ENCODE measurements at regions not wholly inside any gene's neighbourhood (a gene's known extent, or its start where the extent isn't known, plus 50 kb on each side); places are given as distances from the start of the nearest gene placed in this dataset.

GRCh38 chr3:137347132-137347531 is 389.3 kb downstream of the IL20RB start:
- Histone ChIP-seq H3K27me3 (ENCODE audit: low read length) (no peaks in the 10 kb centered on the region), H3K4me2 (ENCODE audit: low read depth, low read length, poor library complexity, severe bottlenecking) (no peak overlapping the region), H3F3A (ENCODE audit: insufficient read depth) (no peaks in the 10 kb centered on the region), H3K9me2 (replicated peaks; ENCODE audit: insufficient read depth, low read length) (no peaks in the 10 kb centered on the region), H4K20me1 (ENCODE audit: low read depth, low read length) (no peaks in the 10 kb centered on the region), H3K27ac (ENCODE audit: low read depth, low read length) (no peak overlapping the region), H3K4me3 (ENCODE audit: insufficient read depth, low read length, poor library complexity, severe bottlenecking) (no peak overlapping the region), H3K9me3 (ENCODE audit: insufficient read depth, low read length) (no peaks in the 10 kb centered on the region), H3K9ac (ENCODE audit: low read length) (no peak overlapping the region), H2AFZ (ENCODE audit: low read depth, low read length, severe bottlenecking) (no peak overlapping the region), H3K36me3 (ENCODE audit: low read length) (no peaks in the 10 kb centered on the region), H3K79me2 (ENCODE audit: insufficient read depth, low read length) (no peaks in the 10 kb centered on the region)
- TF ChIP-seq EZH2phosphoT487 (conservative IDR thresholded peaks at IDR 0.05; ENCODE audit: low read length) (no peak), CTCF (IDR thresholded peaks at IDR 0.05; ENCODE audit: insufficient read depth, low read length, poor library complexity, severe bottlenecking) (no peak)

- H3K9me2 ChIP-seq (replicated peaks; ENCODE audit: insufficient read depth, low read length): no peaks in the 10 kb centered on the region
- no peaks in the 10 kb centered on the region for H3K9me3 ChIP-seq (ENCODE audit: insufficient read depth, low read length)
- H4K20me1 ChIP-seq (ENCODE audit: low read depth, low read length): no peaks in the 10 kb centered on the region
- no peak overlapping the region for H3K4me2 ChIP-seq (ENCODE audit: low read depth, low read length, poor library complexity, severe bottlenecking)
- no peak for TF ChIP-seq EZH2phosphoT487 (conservative IDR thresholded peaks at IDR 0.05; ENCODE audit: low read length)
- no peak for TF ChIP-seq CTCF (IDR thresholded peaks at IDR 0.05; ENCODE audit: insufficient read depth, low read length, poor library complexity, severe bottlenecking)
- no peaks in the 10 kb centered on the region for H3K79me2 ChIP-seq (ENCODE audit: insufficient read depth, low read length)
- H3K4me3 ChIP-seq (ENCODE audit: insufficient read depth, low read length, poor library complexity, severe bottlenecking): no peak overlapping the region
- H3K27me3 ChIP-seq (ENCODE audit: low read length): no peaks in the 10 kb centered on the region
- no peak overlapping the region for H3K9ac ChIP-seq (ENCODE audit: low read length)
- H2AFZ ChIP-seq (ENCODE audit: low read depth, low read length, severe bottlenecking): no peak overlapping the region
- no peak overlapping the region for H3K27ac ChIP-seq (ENCODE audit: low read depth, low read length)
- no peaks in the 10 kb centered on the region for H3F3A ChIP-seq (ENCODE audit: insufficient read depth)
- no peaks in the 10 kb centered on the region for H3K36me3 ChIP-seq (ENCODE audit: low read length)
These were observed 390.1 kb downstream of the IL20RB start for GRCh38 chr3:137347817-137348368.

- no peak overlapping the region for H3K9ac ChIP-seq (ENCODE audit: low read length)
- H3K4me2 ChIP-seq (ENCODE audit: low read depth, low read length, poor library complexity, severe bottlenecking): no peak overlapping the region
- no peaks in the 10 kb centered on the region for H3F3A ChIP-seq (ENCODE audit: insufficient read depth)
- no peaks in the 10 kb centered on the region for H3K79me2 ChIP-seq (ENCODE audit: insufficient read depth, low read length)
- no peaks in the 10 kb centered on the region for H3K9me3 ChIP-seq (ENCODE audit: insufficient read depth, low read length)
- TF ChIP-seq EZH2phosphoT487 (conservative IDR thresholded peaks at IDR 0.05; ENCODE audit: low read length): no peak
- TF ChIP-seq CTCF (IDR thresholded peaks at IDR 0.05; ENCODE audit: insufficient read depth, low read length, poor library complexity, severe bottlenecking): no peak
- no peaks in the 10 kb centered on the region for H3K9me2 ChIP-seq (replicated peaks; ENCODE audit: insufficient read depth, low read length)
- H3K4me3 ChIP-seq (ENCODE audit: insufficient read depth, low read length, poor library complexity, severe bottlenecking): no peak overlapping the region
- no peak overlapping the region for H3K27ac ChIP-seq (ENCODE audit: low read depth, low read length)
- no peaks in the 10 kb centered on the region for H3K36me3 ChIP-seq (ENCODE audit: low read length)
- H2AFZ ChIP-seq (ENCODE audit: low read depth, low read length, severe bottlenecking): no peak overlapping the region
- no peaks in the 10 kb centered on the region for H3K27me3 ChIP-seq (ENCODE audit: low read length)
- no peaks in the 10 kb centered on the region for H4K20me1 ChIP-seq (ENCODE audit: low read depth, low read length)
These were observed 391.2 kb downstream of the IL20RB start for GRCh38 chr3:137348936-137349335.

All from SU-DHL-6 (cell line).